Panc1 (cell line): ENCODE measurements at regions not wholly inside any gene's neighbourhood (a gene's known extent, or its start where the extent isn't known, plus 50 kb on each side); places are given as distances from the start of the nearest gene placed in this dataset.

ENCODE experiments used
- ATAC-seq: fragments of 200-7000 bp; cut with Tn5 transposase; 2 replicates; pipeline ENCODE4 v1.9.1; 2020; ENCODE audit warnings: mild to moderate bottlenecking, moderate library complexity
- BruUV-seq: library from RNA; stranded (reverse); fragments of 400-500 nt; replicated peaks from 2 replicates; lab custom pipeline; 2021; lab: Mats Ljungman, UMichigan
- CTCF ChIA-PET: fragments of 300-600 bp; sonication (Branson Sonifier 250); formaldehyde crosslinking; loops from one replicate; lab custom pipeline; 2022; ENCODE audit warnings: antibody characterized with exemption; lab: Charles Lee
- POLR2A ChIA-PET: fragments of 300-600 bp; sonication (Branson Sonifier 250); formaldehyde crosslinking; loops from one replicate; lab custom pipeline; 2022; ENCODE audit warnings: antibody characterized with exemption; lab: Charles Lee
- DNase-seq: peaks from one replicate; pipeline ENCODE4 v3.0.0-alpha.2; 2010; ENCODE audit warnings: low read depth, low spot score
- H3K27ac ChIP-seq: 2 replicates; pipeline ENCODE4 v1.5.1; 2011; ENCODE audit warnings: mild to moderate bottlenecking, low read length, inconsistent platforms
- H3K27me3 ChIP-seq: fragments of 200-500 bp; sonication (Bioruptor generic); 2 replicates; pipeline ENCODE4 v1.6.0; 2014; ENCODE audit warnings: low read length, inconsistent platforms; ENCODE audit not compliant: control insufficient read depth, insufficient read depth
- H3K36me3 ChIP-seq: fragments of 200-500 bp; sonication (Bioruptor generic); 2 replicates; pipeline ENCODE4 v1.5.1; 2014; ENCODE audit warnings: inconsistent platforms, mild to moderate bottlenecking, low read length, moderate library complexity; ENCODE audit not compliant: control insufficient read depth, insufficient read depth
- H3K4me1 ChIP-seq: 2 replicates; pipeline ENCODE4 v1.5.1; 2011; ENCODE audit warnings: inconsistent platforms, mild to moderate bottlenecking, low read length, moderate library complexity; ENCODE audit not compliant: control insufficient read depth, insufficient read depth
- H3K4me3 ChIP-seq, 2 experiments: 2 replicates each; pipeline ENCODE4 v1.5.1; 2011 to 2012; ENCODE audit warnings: low read depth in 2 of 2, low read length in 2 of 2, mild to moderate bottlenecking in 2 of 2, inconsistent platforms in 1 of 2, moderate library complexity in 1 of 2
- H3K9me3 ChIP-seq: fragments of 200-500 bp; sonication (Bioruptor generic); 2 replicates; pipeline ENCODE4 v1.5.1; 2014; ENCODE audit warnings: low read depth, mild to moderate bottlenecking, inconsistent platforms, low read length, moderate library complexity; ENCODE audit not compliant: control insufficient read depth, insufficient read depth
- POLR2AphosphoS5 ChIP-seq: IDR thresholded peaks from 2 replicates; pipeline ENCODE4 v1.6.1; 2012; ENCODE audit warnings: mild to moderate bottlenecking, low read depth, low read length, moderate library complexity
- REST ChIP-seq, 2 experiments: IDR thresholded peaks; 2 replicates each; pipeline ENCODE4 v1.6.1; 2011 to 2012; ENCODE audit warnings: low read depth in 2 of 2, control low read depth in 1 of 2, low read length in 1 of 2, mild to moderate bottlenecking in 1 of 2, moderate library complexity in 1 of 2; ENCODE audit not compliant: insufficient read depth in 1 of 2
- SIN3A ChIP-seq: IDR thresholded peaks from 2 replicates; pipeline ENCODE4 v1.6.1; 2012; ENCODE audit warnings: low read depth, mild to moderate bottlenecking, low read length, moderate library complexity, borderline replicate concordance; ENCODE audit not compliant: insufficient read depth
- TCF7L2 ChIP-seq: IDR thresholded peaks from 2 replicates; pipeline ENCODE4 v1.6.1; 2011; ENCODE audit warnings: mild to moderate bottlenecking, low read depth, low read length, inconsistent platforms
- in situ Hi-C: cut with HindIII; loops from 2 replicates; pipeline ENCODE4 v1.10.0; 2016; ENCODE audit warnings: low sequenced_read_pairs, low pct_unique_long_range_greater_than_20kb
- intact Hi-C: fragments of 100-400 bp; cut with micrococcal nuclease; formaldehyde crosslinking; loops from one replicate; pipeline ENCODE4 v1.10.0; 2022; ENCODE audit not compliant: unreplicated experiment
- TF ChIP-seq, protein P1 (sequence below): fragments of 450-650 bp; IDR thresholded peaks from 2 replicates; pipeline ENCODE4 v1.5.1; 2017; ENCODE audit warnings: mild to moderate bottlenecking

DNA sequence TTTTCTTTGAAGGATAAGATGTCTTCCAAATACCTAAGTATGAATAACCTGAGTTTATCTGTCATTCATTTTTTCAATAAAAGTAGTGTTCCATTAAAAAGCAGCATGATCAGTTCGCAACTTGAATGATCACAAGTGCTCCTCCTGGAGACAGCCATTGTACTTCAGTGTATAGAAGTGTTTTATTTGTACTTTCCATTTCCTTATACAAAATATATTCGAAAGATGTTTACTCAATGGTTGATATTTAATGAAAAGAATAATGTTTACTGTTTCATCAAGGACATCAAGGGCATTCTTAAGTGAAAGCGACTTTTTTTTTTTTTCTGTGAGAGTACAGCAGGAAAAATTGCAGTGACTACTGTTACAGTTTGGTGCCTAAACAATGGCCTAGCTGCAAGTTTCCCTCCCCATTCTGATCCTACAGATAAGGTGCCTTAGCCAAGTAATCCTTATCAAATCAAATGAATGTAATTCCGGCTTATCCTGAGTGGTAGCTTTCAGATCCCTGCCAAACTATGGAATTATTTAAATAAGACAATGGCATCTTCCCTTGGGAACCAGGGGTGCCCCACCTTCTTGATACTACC lies 69.0 kb upstream of the IL15 start:
- in situ Hi-C loops (no loop called here), intact Hi-C loops (no loop called here)
- no peak for ATAC-seq
- ChIA-PET POLR2A (no interaction called here), CTCF (no interaction called here)
- no peaks in the 10 kb centered on the region for H3K36me3 ChIP-seq
- no peak overlapping the region for H3K4me3 ChIP-seq
- BruUV-seq: no TSS peak
- no peaks in the 10 kb centered on the region for H3K4me1 ChIP-seq
- no peak for DNase-seq
- no peaks in the 10 kb centered on the region for H3K27me3 ChIP-seq
- no peak overlapping the region for H3K27ac ChIP-seq
- no peaks in the 10 kb centered on the region for H3K9me3 ChIP-seq
- TF ChIP-seq TCF7L2 (no peak), SIN3A (no peak), REST (IDR thresholded peaks at IDR 0.05; ENCODE audit: insufficient read depth in 1 of 2, low read depth in 2 of 2, low read length in 1 of 2) (no peak)

- no peak overlapping the region for H3K4me3 ChIP-seq
- intact Hi-C loops (no loop called here), in situ Hi-C loops (no loop called here)
- POLR2A ChIA-PET: no interaction called here
- TF ChIP-seq REST (IDR thresholded peaks at IDR 0.05; ENCODE audit: insufficient read depth in 1 of 2, low read depth in 2 of 2, low read length in 1 of 2) (no peak), TCF7L2 (no peak), SIN3A (no peak), POLR2AphosphoS5 (no peak)
- TF ChIP-seq, protein P1, sequence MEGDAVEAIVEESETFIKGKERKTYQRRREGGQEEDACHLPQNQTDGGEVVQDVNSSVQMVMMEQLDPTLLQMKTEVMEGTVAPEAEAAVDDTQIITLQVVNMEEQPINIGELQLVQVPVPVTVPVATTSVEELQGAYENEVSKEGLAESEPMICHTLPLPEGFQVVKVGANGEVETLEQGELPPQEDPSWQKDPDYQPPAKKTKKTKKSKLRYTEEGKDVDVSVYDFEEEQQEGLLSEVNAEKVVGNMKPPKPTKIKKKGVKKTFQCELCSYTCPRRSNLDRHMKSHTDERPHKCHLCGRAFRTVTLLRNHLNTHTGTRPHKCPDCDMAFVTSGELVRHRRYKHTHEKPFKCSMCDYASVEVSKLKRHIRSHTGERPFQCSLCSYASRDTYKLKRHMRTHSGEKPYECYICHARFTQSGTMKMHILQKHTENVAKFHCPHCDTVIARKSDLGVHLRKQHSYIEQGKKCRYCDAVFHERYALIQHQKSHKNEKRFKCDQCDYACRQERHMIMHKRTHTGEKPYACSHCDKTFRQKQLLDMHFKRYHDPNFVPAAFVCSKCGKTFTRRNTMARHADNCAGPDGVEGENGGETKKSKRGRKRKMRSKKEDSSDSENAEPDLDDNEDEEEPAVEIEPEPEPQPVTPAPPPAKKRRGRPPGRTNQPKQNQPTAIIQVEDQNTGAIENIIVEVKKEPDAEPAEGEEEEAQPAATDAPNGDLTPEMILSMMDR: no peak
- DNase-seq: no peak
- H3K27ac ChIP-seq: no peak overlapping the region
- no peaks in the 10 kb centered on the region for H3K9me3 ChIP-seq
- no peaks in the 10 kb centered on the region for H3K4me1 ChIP-seq
- ATAC-seq: no peak
- no TSS peak for BruUV-seq
- H3K27me3 ChIP-seq: no peaks in the 10 kb centered on the region
- CTCF ChIA-PET: no interaction called here
- H3K36me3 ChIP-seq: no peaks in the 10 kb centered on the region
These were observed 67.2 kb upstream of the IL15 start for GRCh38 chr4:141569141-141569540.
